H9 (cell line): ENCODE measurements at regions not wholly inside any gene's neighbourhood (a gene's known extent, or its start where the extent isn't known, plus 50 kb on each side); places are given as distances from the start of the nearest gene placed in this dataset.

Experiments used
- DNase-seq: peaks from one replicate; pipeline ENCODE4 v3.0.0-alpha.2; 2017
- H2AFZ ChIP-seq: one replicate; pipeline ENCODE4 v1.6.1; 2013; ENCODE audit warnings: mild to moderate bottlenecking, low read length, control low read depth, moderate library complexity
- H2AK5ac ChIP-seq: 2 replicates; pipeline ENCODE4 v1.6.1; 2013; ENCODE audit warnings: low read length, control low read depth, mixed read lengths; ENCODE audit not compliant: insufficient read length
- H2BK120ac ChIP-seq: one replicate; pipeline ENCODE4 v1.6.1; 2013; ENCODE audit warnings: low read depth, mild to moderate bottlenecking, low read length, control low read depth, inconsistent platforms; ENCODE audit not compliant: poor library complexity, severe bottlenecking
- H2BK12ac ChIP-seq: 2 replicates; pipeline ENCODE4 v1.6.1; 2013; ENCODE audit warnings: low read length, control low read depth, mixed read lengths, low read depth; ENCODE audit not compliant: insufficient read length
- H2BK15ac ChIP-seq: 2 replicates; pipeline ENCODE4 v1.6.1; 2013; ENCODE audit warnings: low read depth, low read length, control low read depth
- H2BK20ac ChIP-seq: one replicate; pipeline ENCODE4 v1.6.1; 2013; ENCODE audit warnings: low read depth, mild to moderate bottlenecking, low read length, control low read depth, inconsistent platforms; ENCODE audit not compliant: poor library complexity, severe bottlenecking
- H2BK5ac ChIP-seq: 2 replicates; pipeline ENCODE4 v1.6.1; 2013; ENCODE audit warnings: low read length, control low read depth, mixed read lengths; ENCODE audit not compliant: insufficient read length
- H3K14ac ChIP-seq: 2 replicates; pipeline ENCODE4 v1.6.1; 2013; ENCODE audit warnings: low read length, control low read depth; ENCODE audit not compliant: insufficient read depth
- H3K18ac ChIP-seq: 2 replicates; pipeline ENCODE4 v1.6.1; 2013; ENCODE audit warnings: low read depth, mild to moderate bottlenecking, mixed read lengths, low read length, control low read depth; ENCODE audit not compliant: insufficient read length
- H3K23ac ChIP-seq: 2 replicates; pipeline ENCODE4 v1.6.1; 2013; ENCODE audit warnings: low read length, control low read depth, mixed read lengths, low read depth; ENCODE audit not compliant: insufficient read length
- H3K23me2 ChIP-seq: 2 replicates; pipeline ENCODE4 v1.6.1; 2013; ENCODE audit warnings: low read depth, mild to moderate bottlenecking, mixed read lengths, low read length, control low read depth; ENCODE audit not compliant: insufficient read length, poor library complexity, severe bottlenecking
- H3K27ac ChIP-seq: 2 replicates; pipeline ENCODE4 v1.5.1; 2013; ENCODE audit warnings: low read length, control low read depth, mixed read lengths, low read depth; ENCODE audit not compliant: insufficient read length
- H3K27me3 ChIP-seq: 2 replicates; pipeline ENCODE4 v1.6.1; 2013; ENCODE audit warnings: low read length, control low read depth, inconsistent platforms; ENCODE audit not compliant: insufficient read depth
- H3K4ac ChIP-seq: 2 replicates; pipeline ENCODE4 v1.6.1; 2013; ENCODE audit warnings: low read depth, mild to moderate bottlenecking, control low read depth, inconsistent platforms, low read length, moderate library complexity
- H3K4me1 ChIP-seq: 2 replicates; pipeline ENCODE4 v1.6.1; 2013; ENCODE audit warnings: low read length, control low read depth, inconsistent platforms; ENCODE audit not compliant: insufficient read depth
- H3K4me2 ChIP-seq: 2 replicates; pipeline ENCODE4 v1.6.1; 2013; ENCODE audit warnings: low read length, control low read depth, mixed read lengths; ENCODE audit not compliant: insufficient read length, insufficient read depth
- H3K56ac ChIP-seq: 2 replicates; pipeline ENCODE4 v1.6.1; 2013; ENCODE audit warnings: low read depth, mild to moderate bottlenecking, mixed read lengths, low read length, control low read depth; ENCODE audit not compliant: insufficient read length
- H3K79me1 ChIP-seq: 2 replicates; pipeline ENCODE4 v1.6.1; 2013; ENCODE audit warnings: low read depth, mild to moderate bottlenecking, moderate library complexity, low read length, control low read depth, inconsistent platforms; ENCODE audit not compliant: insufficient read depth, poor library complexity, severe bottlenecking
- H3K79me2 ChIP-seq: 2 replicates; pipeline ENCODE4 v1.6.1; 2013; ENCODE audit warnings: low read length, control low read depth, inconsistent platforms; ENCODE audit not compliant: insufficient read depth
- H3K9ac ChIP-seq: 2 replicates; pipeline ENCODE4 v1.6.1; 2013; ENCODE audit warnings: low read length, control low read depth, mixed read lengths; ENCODE audit not compliant: insufficient read length; ENCODE audit errors: extremely low read depth
- H3K9me3 ChIP-seq: one replicate; pipeline ENCODE4 v1.6.1; 2013; ENCODE audit warnings: low read depth, low read length, inconsistent platforms; ENCODE audit not compliant: control insufficient read depth
- H3T11ph ChIP-seq: one replicate; pipeline ENCODE4 v1.6.1; 2013; ENCODE audit warnings: mild to moderate bottlenecking, low read length, control low read depth, inconsistent platforms
- H4K20me1 ChIP-seq: one replicate; pipeline ENCODE4 v1.6.1; 2013; ENCODE audit not compliant: control insufficient read depth, insufficient read length, insufficient read depth
- H4K5ac ChIP-seq: 2 replicates; pipeline ENCODE4 v1.6.1; 2013; ENCODE audit warnings: low read depth, mild to moderate bottlenecking, mixed read lengths, low read length, control low read depth; ENCODE audit not compliant: insufficient read length
- H4K8ac ChIP-seq: replicated peaks from 2 replicates; pipeline ENCODE4 v1.6.1; 2013; ENCODE audit warnings: low read length, control low read depth, mixed read lengths, low read depth; ENCODE audit not compliant: insufficient read length
- H4K91ac ChIP-seq: 2 replicates; pipeline ENCODE4 v1.6.1; 2013; ENCODE audit warnings: low read depth, mild to moderate bottlenecking, moderate library complexity, mixed read lengths, low read length, control low read depth; ENCODE audit not compliant: insufficient read length
- H3K27ac Mint-ChIP-seq, 3 experiments: 2 replicates in 2 of 3; 3 replicates in 1 of 3; pipeline ENCODE4 v1.8.0; 2020 to 2021; ENCODE audit warnings: mixed read lengths in 3 of 3, mild to moderate bottlenecking in 1 of 3, moderate library complexity in 1 of 3
- H3K27me3 Mint-ChIP-seq: 2 replicates; pipeline ENCODE4 v1.8.0; 2021; ENCODE audit warnings: low read depth, mild to moderate bottlenecking, moderate library complexity, mixed read lengths
- H3K36me3 Mint-ChIP-seq, 3 experiments: 2 replicates in 2 of 3; 3 replicates in 1 of 3; pipeline ENCODE4 v1.8.0; 2020 to 2021; ENCODE audit warnings: low read depth in 3 of 3, mixed read lengths in 3 of 3; ENCODE audit not compliant: insufficient read depth in 1 of 3
- H3K4me1 Mint-ChIP-seq, 2 experiments: 2 replicates each; pipeline ENCODE4 v1.8.0; 2020; ENCODE audit warnings: mixed read lengths in 2 of 2
- H3K4me3 Mint-ChIP-seq, 2 experiments: 2 replicates in 1 of 2; 3 replicates in 1 of 2; pipeline ENCODE4 v1.8.0; 2020 to 2021; ENCODE audit warnings: mild to moderate bottlenecking in 2 of 2, mixed read lengths in 2 of 2, moderate library complexity in 1 of 2
- H3K9me3 Mint-ChIP-seq, 2 experiments: 2 replicates in 1 of 2; 3 replicates in 1 of 2; pipeline ENCODE4 v1.8.0; 2020; ENCODE audit warnings: mild to moderate bottlenecking in 2 of 2, mixed read lengths in 2 of 2, moderate library complexity in 1 of 2
- WGBS: extraction: QIAGEN DNeasy Blood & Tissue Kit; methylation state at CpG from one replicate; pipeline ENCODE4 v1.1.7; 2013; ENCODE audit warnings: missing lambda C conversion rate, low lambda C conversion rate, mixed read lengths; ENCODE audit not compliant: insufficient read length; ENCODE audit errors: extremely low coverage; 5-methylcytosine and 5-hydroxymethylcytosine counted together
- TF ChIP-seq, protein P1 (sequence below): fragments of 200-600 bp; sonication (generic); conservative IDR thresholded peaks from 3 replicates; pipeline ENCODE4 v1.8.0; 2021; ENCODE audit warnings: antibody characterized with exemption, mild to moderate bottlenecking

DNA sequence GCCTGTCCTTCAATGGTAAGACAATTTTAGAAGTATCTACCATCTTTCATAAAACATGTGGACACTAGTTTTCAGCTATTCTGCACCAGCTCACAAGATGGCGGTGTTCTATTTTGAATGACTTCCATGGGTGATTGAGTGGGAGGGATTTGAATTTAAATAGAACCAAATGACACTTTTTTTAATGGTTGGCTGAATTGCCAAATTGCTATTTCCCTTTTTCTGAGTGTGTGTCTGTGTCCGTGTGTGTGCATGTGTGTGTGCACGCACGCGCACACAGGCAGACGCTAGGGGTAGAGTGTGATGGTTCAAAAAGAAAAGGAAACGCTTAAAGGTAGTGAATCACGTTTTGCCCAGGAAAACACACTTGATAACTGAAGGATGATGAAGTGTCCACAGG lies 362.6 kb downstream of the DAD1 start:
- H2AFZ ChIP-seq: peak overlapping the region; percentile 68
- TF ChIP-seq, protein P1, sequence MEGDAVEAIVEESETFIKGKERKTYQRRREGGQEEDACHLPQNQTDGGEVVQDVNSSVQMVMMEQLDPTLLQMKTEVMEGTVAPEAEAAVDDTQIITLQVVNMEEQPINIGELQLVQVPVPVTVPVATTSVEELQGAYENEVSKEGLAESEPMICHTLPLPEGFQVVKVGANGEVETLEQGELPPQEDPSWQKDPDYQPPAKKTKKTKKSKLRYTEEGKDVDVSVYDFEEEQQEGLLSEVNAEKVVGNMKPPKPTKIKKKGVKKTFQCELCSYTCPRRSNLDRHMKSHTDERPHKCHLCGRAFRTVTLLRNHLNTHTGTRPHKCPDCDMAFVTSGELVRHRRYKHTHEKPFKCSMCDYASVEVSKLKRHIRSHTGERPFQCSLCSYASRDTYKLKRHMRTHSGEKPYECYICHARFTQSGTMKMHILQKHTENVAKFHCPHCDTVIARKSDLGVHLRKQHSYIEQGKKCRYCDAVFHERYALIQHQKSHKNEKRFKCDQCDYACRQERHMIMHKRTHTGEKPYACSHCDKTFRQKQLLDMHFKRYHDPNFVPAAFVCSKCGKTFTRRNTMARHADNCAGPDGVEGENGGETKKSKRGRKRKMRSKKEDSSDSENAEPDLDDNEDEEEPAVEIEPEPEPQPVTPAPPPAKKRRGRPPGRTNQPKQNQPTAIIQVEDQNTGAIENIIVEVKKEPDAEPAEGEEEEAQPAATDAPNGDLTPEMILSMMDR: peak; percentile 70
- DNase-seq: no peak

More for the DNA sequence above, 362.6 kb downstream of the DAD1 start:
- H2BK20ac ChIP-seq: no peak overlapping the region
- H2BK12ac ChIP-seq: no peak overlapping the region
- H3K79me1 ChIP-seq: no peaks in the 10 kb centered on the region
- Mint-ChIP-seq H3K27ac (peak overlapping the region in 1 of 3 experiments; percentile 65; a peak in 1 of 7 replicates), H3K36me3 (peaks cover 0 to 8% (median 6%) of the 10 kb centered on the region in 3 experiments; a peak in 6 of 7 replicates), H3K4me1 (peaks cover 12 to 14% of the 10 kb centered on the region in 2 experiments), H3K9me3 (peaks cover 8 to 11% of the 10 kb centered on the region in 2 experiments), H3K4me3 (no peak overlapping the region), H3K27me3 (no peaks in the 10 kb centered on the region; the same call in 1 of the 2 replicates)
- no peaks in the 10 kb centered on the region for H3K27me3 ChIP-seq
- H3K4me1 ChIP-seq: no peaks in the 10 kb centered on the region
- no peak overlapping the region for H3K56ac ChIP-seq
- no peaks in the 10 kb centered on the region for H3K79me2 ChIP-seq
- H3T11ph ChIP-seq: no peak overlapping the region
- H3K9ac ChIP-seq: no peak overlapping the region
- H4K5ac ChIP-seq: no peak overlapping the region
- no peak overlapping the region for H3K18ac ChIP-seq
- no peak overlapping the region for H3K23ac ChIP-seq
- no peak overlapping the region for H3K14ac ChIP-seq
- H3K27ac ChIP-seq: no peak overlapping the region
- H3K4ac ChIP-seq: no peak overlapping the region
- no peak overlapping the region for H2AK5ac ChIP-seq
- H4K20me1 ChIP-seq: no peaks in the 10 kb centered on the region
- no CpG with 5 or more reads among the region's 8 CpGs for WGBS
- no peak overlapping the region for H4K91ac ChIP-seq
- H3K9me3 ChIP-seq: no peaks in the 10 kb centered on the region
- H2BK15ac ChIP-seq: no peak overlapping the region
- H4K8ac ChIP-seq: no peak overlapping the region
- H3K4me2 ChIP-seq: no peak overlapping the region
- H3K23me2 ChIP-seq: no peaks in the 10 kb centered on the region
- no peak overlapping the region for H2BK120ac ChIP-seq
- no peak overlapping the region for H2BK5ac ChIP-seq
